GM21360 (cell line): ENCODE measurements at regions not wholly inside any gene's neighbourhood (a gene's known extent, or its start where the extent isn't known, plus 50 kb on each side); places are given as distances from the start of the nearest gene placed in this dataset.

Experiments
- ATAC-seq: cut with Tn5 transposase; IDR thresholded peaks from one replicate; pipeline ENCODE4 v1.9.1; 2021; ENCODE audit warnings: mild to moderate bottlenecking, moderate library complexity; ENCODE audit not compliant: unreplicated experiment

DNA sequence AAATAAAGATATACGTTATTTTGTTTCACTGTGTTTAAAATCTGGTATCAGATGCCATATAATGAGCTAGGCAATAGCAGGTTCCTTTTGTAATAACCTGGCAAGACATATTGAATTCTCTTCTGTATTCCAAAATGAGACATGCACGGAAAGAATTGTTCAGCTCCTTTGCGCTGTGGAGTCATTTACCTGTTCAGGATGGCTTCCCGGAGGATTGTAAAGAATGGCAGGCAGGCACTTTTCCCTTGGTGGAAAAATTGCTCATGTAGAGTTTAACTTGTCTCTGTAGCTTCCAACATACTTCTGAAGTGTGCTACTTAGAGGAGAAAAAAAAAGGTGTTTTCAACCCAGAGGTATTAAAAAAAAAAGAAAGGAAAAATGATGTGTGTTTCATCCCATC, 805.2 kb downstream of the GALC start:
- ATAC-seq = no peak

GRCh38 chr14:87186737-87187136, 806.2 kb downstream of the GALC start:
- ATAC-seq = no peak

DNA sequence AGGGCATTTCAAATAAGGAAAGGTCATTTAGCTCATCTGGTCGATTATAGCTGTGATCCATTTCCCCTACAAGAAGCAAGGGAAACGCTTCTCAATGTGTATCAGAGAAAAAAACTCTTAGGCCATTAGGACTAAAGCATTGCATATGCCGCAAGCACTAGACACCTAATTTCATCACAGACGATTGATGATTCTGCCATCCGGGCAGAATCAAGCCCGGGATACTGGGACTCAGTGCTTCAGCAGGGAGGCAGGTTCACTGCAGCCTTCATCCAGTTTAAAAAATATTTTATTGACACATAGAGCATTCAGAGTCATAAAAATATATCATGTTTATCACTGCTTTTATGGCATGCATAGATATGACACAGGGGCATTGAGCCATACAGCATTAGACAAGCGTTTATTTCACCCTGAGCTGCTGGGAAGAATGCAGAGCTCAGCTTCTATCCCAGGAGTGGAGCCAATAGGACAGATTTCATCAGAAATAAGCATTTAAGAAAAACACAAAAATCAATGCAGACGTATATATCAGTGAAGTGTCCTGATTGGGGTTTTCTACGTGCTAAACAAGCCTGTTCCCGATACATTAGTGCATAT, 806.9 kb downstream of the GALC start:
- no peak for ATAC-seq

- no peak for ATAC-seq
These were observed 808.8 kb downstream of the GALC start for GRCh38 chr14:87184180-87184579.

DNA sequence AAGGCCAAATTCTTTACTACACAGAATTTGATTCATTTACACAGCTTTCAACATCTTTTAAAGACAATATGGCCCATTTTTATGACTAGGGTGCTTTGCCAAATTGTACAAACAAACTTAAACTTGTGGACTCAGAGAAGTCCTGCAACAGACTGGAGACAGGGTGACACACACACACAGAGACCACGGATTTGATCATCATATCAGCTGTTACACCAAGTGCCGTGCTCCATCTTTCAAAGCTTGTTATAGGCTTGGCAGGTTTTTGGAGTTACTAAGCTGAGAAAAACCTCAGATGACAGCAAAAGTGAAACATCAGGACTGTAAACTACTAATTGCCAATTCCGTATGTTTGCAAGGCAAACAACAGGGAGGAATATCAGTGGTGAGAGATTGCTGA, 811.7 kb downstream of the GALC start:
- no peak for ATAC-seq

DNA sequence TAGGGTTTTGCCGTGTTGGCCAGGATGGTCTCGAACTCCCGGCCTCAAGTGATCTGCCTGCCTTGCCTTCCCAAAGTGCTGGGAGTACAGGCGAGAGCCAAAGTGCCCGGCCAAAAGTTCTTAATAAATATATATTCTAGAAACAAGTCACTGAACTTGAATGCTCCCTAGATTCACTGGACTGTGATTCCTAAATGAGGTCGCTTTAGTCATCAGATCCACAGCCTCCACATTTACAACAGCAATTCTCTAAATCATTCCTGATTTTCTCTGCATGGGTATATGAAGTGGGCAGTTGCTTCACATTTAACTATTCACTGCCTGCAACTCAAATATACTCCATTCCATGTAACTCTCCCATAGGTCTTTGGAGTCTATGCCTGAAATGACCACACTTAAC, 813.0 kb downstream of the GALC start:
- no peak for ATAC-seq

DNA sequence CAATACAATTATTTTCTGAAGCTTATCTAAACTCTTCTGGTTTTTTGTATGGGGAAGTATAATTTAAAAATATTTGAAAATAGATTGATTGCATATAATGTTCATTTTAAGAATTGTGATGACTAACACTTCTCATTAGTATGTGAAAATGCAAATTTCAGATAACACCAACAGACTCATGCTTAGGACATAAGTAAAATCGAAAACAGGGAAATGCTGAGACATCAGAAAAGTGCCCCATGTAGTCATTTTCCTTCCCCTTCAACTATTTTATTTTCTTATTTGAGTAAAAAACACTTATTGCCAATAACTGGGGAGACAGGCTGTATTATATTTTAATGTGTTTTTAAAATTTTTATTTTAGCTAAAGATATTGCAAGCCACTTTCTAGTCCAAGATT, 814.7 kb downstream of the GALC start:
- no peak for ATAC-seq

GRCh38 chr14:87175175-87175574, 817.8 kb downstream of the GALC start:
- no peak for ATAC-seq

DNA sequence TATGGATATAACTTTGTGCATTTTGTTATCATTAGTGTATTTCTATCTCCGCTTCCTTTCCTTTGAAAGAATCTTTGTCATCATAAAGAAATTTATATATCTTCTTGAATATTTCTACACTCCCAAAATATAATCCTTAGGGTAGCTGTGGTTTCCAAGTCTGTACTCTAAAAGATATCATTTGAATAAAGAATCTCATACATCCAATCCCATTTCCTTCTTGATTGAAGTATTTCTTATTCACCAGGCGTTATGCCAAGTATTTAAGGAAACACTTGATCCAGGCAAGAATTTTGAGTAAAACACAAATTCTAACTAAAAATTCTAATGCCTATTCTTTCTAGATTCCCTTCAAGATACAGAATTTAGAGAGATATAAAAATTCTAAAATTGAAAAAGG, 821.8 kb downstream of the GALC start:
- ATAC-seq = no peak

DNA sequence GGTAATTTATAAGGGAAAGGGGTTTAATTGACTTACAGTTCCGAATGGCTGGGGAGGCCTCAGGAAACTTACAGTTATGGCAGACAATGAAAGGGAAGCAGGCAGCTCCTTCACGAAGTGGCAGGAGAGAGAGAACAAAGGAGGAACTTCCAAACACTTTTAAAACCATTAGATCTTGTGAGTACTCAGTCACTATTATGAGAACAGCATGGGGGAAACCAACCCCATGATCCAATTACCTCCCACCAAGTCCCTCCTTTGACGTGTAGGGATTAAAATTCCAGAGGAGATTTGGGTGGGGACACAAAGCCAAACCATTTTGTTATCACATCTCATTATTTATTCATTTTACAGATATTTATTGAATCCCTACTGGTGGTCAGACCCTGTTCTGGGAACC, 822.8 kb downstream of the GALC start:
- ATAC-seq = no peak

DNA sequence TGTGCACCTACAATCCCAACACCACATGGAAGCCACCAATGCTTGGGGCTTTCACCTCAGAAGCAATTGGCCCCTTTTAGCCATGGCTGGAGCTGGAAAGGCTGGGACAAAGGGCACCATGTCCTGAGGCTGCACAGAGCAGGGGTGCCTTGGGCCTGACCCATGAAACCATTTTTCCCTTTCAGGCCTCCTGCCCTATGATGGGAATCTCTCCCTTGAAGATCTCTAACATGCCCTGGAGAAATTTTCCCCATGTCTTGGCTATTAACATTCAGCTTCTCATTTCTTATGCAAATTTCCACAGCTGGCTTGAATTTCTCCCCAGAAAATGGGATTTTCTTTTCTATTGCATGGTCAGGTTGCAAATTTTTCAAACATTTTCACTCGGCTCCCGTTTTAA, 823.6 kb downstream of the GALC start:
- ATAC-seq = no peak

GRCh38 chr14:87161502-87161901, 831.5 kb downstream of the GALC start:
- no peak for ATAC-seq

- no peak for ATAC-seq
These were observed 832.0 kb downstream of the GALC start for GRCh38 chr14:87160989-87161388.

GRCh38 chr14:87158283-87158682, 834.7 kb downstream of the GALC start:
- no peak for ATAC-seq

GRCh38 chr14:87156878-87157277, 836.1 kb downstream of the GALC start:
- ATAC-seq = no peak

DNA sequence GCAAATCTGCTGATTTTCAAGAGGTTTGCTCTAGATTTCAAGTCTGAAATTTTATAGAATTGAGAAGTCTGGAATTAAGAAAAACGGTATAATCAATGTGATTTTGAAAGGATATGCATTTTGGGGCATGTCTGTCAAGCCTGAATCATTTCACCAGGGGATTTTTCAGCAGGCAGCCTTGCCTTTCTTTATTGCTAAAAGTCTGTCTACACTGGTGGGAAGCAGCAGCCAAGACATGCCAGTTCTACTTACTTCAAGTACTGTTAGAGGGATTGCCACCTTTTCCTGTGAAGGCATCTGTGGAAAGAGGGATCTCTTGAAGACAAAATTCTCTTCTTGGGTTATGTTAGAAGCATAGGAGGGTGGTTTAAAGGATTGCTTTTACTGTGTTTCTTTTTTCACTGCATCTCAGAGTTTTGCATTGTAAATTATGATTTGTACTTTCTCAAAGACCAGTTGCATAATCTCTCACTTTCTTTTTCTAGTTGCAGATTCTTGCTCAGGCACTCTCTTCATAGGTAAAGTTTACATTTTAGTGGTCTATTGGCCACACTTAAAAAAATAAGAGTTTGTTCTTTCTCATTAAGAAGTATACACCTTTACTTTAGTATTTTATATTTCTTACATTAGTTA, 837.0 kb downstream of the GALC start:
- ATAC-seq = no peak

DNA sequence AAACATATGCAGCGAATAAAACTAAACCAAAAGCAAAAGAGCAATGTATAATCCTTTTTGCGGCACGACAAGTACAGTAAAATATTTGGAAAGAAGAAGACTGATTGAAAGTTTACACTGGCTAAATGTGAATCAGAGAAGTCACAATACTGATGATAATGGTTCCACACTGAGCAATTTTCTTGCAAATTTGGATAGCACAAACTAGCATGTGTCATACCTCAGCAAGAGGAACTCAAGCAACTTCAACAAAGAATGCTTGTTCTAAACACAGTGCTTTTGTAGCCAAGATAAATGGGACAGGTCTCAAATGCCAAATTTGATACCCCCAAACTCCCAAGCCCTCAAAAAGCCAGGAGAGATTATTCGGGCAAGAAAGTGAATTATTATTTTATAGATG, 839.1 kb downstream of the GALC start:
- ATAC-seq = no peak

DNA sequence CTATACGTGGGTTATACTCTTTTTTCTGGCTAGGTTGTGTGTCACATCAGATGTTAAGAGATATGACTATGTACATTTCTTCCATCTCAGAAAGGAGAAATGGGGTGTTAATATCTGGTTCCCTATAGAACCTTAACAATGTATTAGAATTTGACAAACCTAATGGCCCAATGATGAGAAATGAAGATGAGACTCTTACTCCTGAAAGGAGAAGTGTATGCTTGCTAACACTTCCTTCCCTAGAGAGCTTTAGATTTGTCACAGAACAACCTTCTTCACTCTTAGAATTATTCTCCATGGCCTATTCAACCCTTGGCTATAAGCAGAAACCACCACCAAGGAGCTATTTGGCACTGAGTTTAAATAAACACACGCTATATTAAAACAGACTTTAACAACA, 839.6 kb downstream of the GALC start:
- ATAC-seq = no peak

GRCh38 chr14:87152693-87153092, 840.3 kb downstream of the GALC start:
- ATAC-seq = no peak

GRCh38 chr14:87149583-87150354, 843.2 kb downstream of the GALC start:
- ATAC-seq = no peak

DNA sequence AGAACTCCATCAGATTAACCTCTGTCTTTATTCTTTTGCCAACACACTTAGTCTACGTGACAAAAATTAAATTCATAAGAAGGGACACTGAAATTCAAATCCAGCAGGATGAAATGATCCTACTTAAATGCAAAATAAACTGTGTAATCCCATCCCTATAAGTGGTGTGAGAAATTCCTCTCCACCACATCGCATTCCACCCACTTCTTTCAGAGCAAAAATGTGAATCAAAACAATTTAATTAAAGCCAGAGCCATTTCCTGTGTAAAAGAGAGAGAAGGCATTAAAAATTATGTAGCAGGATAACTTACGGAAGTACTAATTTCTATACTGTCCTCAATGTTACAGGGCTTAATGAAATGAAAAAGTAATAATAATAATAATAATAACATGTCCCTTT, 844.3 kb downstream of the GALC start:
- no peak for ATAC-seq

DNA sequence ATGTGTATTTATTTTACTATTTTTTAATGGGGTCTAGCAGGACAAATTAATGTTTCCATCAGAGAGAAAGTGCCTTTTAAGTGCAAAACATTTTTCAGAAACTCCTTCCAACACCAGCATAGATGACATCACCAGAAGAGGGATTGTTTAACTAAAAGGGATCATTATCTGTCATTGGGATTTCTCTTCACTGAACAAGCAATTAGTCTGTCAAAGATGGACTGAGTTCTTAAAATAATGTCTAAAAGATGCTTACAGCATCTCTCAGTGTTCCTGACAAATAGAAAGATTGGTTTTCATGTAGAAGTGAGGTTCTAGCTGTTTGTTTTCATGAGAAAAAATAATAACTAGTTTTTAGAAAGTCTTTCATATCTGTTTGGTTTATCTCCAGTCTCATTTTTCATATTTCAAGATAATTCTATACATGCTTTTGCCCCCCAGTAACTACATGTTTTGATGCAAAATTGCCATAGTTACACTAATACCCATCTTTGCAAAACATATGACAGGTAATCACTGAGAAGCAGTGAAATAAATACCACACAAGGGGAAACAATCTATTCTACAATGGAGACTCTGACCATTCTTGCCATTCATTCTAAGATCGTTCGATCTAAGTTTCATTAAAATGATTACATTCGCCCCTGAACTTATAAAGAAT, 850.3 kb downstream of the GALC start:
- no peak for ATAC-seq
